Stimulated activated CD4-positive, alpha-beta T cell treated with anti-CD3 and anti-CD28 coated beads, Interleukin-2, amount 100 ng/mL, for 24 hours (primary cell): ENCODE measurements at regions not wholly inside any gene's neighbourhood (a gene's known extent, or its start where the extent isn't known, plus 50 kb on each side); places are given as distances from the start of the nearest gene placed in this dataset.
"Not testable (repeated sequence)": the region's sequence is repeated elsewhere in the genome, so short reads cannot be mapped to it uniquely, and the experiment has no call there.

Source experiments
- DNase-seq, 2 donors: peaks; one replicate each; pipeline ENCODE4 v3.0.0-alpha.2; 2020

DNA sequence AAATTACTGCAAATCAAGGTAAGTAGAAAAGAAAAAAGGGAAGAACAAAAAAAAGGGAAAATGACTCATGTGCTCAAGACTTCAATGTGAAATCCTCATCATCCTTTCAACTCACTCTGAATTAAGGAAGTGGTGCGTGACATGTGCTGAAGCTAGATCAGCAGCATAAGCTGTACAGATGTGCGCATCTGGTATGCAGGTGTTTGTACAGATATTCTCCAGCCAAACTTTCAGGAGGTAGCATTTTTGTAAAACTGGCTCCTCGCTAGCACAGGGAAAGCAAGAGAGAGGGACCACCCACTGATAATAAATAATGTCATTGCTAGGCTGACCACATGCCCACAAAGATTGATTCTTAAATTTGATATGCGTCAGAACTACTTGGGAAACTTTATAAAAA is 253.9 kb upstream of the RGMB start:
- no peak for DNase-seq

DNA sequence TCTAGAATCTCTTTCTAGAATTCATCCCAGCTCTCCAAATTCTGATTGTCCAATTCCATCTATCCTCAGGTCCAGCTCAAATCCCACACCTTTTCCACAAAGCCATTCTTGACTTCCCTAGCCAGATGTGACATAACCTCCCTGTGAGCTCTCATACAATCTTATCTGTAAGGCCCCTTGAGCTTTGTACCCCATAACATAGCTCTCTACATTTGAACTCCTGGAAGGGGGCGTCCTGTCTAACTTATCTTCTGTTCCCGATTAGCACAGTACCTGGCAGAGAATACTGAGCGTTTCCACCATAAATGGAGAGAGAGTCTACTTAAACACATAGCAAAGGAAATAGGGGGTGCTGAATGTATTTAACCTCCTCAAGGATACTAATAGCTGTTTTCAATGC is 251.6 kb upstream of the RGMB start:
- DNase-seq, result no peak

DNA sequence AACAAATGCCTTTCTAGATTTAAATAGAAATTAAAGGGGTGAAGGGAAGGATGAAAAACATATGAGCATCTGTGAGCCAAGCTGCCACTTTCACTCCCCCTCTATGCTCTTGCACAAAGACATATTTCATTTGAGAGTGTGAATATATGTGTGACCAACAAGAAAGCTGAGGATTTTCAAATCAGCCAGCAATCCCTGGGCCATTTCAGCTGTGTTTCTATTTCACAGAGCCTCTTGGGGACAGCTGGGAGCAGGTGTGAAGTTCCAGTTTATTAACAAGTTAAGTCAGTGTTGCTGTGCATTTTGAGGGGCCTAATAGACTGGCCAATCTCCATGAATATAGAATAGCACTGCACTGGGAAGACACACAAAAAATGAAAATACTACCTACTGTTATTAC is 248.7 kb upstream of the RGMB start:
- DNase-seq, result no peak

DNA sequence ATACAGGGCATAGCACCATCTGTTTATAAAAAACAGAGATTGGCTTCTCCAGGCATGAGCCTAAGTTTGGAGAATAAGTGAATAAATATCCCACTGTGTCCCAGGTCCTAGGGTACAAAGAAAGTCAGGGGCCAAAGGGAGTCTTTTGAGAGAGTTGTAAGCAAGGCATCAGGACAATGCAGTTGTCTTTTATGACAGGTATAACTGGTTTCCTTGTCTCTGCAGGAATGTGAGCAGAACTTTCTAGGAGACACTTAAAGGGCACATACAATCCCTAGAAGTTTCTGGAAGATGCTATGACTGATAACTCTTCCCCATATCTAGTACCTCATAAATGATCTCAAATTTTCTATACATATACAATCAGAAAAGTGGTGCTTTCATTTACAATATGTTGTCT is 245.6 kb upstream of the RGMB start:
- no peak for DNase-seq

DNA sequence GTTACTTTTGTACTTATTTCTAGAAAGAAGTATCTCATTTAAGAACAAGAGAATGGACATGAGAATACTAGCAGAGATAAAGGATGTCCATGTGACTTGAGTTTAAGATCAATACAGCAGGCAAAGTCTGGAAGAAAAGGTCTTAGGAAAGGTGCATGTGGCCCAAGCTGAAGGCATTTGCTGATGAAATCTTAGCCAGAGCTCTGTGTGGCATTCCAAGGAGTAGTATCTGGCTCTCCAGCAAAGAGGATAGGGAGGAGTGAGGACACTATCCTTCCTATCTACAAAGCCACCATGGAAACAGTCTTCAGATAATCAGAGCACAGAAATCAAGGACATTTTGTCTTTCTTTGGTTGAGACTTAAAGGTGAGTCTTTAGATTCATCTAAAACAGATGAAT is 244.1 kb upstream of the RGMB start:
- DNase-seq, result no peak

DNA sequence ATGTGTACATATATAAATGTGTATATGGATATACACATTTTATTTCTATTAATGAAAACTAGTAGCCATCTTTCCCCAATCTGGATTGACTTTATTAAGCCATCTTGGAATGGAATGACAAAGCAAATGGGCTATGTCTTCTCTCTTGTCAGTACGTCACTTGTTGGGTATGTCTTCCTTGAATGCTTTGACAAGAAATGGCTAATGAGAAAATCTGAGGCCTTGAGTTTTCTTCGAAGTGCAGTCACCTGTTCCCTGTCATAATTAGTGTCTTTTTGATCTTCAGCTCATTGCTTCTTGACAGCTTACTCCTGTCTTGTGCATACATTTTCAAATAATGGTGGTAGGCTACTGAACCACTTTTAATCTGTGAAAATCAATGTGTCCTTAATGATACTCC is 243.2 kb upstream of the RGMB start:
- DNase-seq, result no peak

DNA sequence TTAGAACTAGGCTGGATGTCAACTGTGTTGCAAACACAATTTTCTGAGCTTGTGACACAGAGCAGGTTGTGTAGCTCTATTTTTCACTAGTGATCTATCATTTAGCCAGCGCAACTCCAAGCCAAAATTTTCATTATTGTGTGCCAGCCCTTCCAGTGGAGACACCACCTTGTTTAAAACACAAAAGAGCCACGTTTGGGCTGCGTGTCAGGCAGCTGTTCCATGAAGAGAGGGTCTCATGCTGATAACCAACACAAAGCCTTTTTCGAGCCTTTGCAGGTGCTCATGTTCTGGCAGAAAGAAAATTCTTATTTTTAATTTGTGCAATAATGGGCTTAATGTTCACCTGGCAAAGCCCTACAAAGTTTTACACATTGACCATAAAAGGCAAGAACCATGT is 237.6 kb upstream of the RGMB start:
- no peak for DNase-seq

DNA sequence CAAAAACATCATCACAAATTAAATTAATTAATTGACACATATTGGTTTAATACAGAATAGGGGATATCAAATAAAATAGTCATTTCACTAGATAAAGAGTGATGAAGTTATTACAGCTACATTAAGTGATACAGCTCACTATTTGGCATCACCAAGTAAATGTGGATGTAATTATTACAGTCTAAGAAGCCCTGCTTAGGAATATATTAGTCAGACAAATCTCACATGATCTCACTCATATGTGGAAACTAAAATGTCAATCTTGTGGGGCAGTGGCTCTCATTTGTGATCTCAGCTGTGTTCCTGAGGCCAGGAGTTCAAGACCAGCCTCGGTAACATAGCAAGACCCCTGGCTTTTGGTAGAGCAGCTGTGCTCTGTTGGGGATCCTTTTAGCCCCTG is 233.4 kb upstream of the RGMB start:
- no peak for DNase-seq

DNA sequence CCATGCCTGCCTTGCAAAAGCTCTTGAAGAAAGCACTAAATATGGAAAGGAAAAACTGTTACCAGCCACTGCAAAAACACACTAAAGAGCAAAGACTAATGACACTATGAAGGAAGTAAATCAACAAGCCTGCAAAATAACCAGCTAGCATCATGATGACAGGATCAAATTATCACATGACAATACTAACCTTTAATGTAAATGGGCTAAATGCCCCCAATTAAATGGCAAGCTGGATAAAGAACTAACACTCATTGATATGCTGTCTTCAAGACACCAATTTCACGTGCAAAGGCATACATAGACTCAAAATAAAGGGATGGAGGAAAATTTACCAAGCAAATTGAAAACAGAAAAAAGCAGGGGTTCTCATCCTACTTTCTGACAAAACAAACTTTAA is 231.8 kb upstream of the RGMB start:
- no peak for DNase-seq

DNA sequence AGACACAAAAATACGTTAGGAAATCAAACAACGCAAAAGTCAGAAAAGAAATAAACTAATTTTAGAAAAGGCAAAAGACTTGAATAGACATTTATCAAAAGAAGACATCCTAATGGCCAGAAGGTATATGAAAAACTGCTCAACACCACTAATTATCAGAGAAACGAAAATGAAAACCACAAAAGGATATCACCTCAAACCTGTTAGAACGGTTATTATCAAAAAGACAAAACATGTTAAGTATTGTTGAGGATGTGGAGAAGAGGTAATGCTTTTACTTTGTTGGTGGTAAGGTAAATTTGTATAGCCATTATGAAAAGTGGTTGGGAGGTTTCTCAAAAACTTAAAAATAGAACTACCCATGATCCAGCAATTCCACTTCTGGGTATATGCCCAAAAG is 230.0 kb upstream of the RGMB start:
- no peak for DNase-seq

DNA sequence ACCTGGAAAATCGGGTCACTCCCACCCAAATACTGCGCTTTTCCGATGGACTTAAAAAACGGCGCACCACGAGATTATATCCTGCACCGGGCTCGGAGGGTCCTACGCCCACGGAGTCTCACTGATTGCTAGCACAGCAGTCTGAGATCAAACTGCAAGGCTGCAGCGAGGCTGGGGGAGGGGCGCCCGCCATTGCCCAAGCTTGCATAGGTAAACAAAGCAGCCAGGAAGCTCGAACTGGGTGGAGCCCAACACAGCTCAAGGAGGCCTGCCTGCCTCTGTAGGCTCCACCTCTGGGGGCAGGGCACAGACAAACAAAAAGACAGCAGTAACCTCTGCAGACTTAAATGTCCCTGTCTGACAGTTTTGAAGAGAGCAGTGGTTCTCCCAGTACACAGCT is 226.5 kb upstream of the RGMB start:
- not testable (repeated sequence) for DNase-seq

DNA sequence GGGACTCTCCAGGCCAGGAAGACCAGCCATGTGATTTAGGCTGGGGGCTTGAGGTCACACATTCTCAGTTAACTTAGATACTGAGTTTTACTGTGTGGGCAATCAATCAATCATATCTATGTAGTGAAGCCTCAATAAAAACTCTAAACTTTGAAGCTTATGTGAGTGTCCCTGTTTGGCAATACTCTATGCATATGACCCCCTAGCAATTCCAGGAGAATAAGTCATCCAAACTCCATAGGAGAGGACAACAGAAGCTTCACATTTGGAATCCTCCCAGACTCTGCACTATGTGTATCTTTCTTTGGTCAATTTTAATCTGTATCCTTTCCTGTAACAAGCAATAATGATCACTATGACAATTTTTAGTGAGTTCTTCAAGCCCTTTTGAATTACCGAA is 216.8 kb upstream of the RGMB start:
- DNase-seq, result no peak

DNA sequence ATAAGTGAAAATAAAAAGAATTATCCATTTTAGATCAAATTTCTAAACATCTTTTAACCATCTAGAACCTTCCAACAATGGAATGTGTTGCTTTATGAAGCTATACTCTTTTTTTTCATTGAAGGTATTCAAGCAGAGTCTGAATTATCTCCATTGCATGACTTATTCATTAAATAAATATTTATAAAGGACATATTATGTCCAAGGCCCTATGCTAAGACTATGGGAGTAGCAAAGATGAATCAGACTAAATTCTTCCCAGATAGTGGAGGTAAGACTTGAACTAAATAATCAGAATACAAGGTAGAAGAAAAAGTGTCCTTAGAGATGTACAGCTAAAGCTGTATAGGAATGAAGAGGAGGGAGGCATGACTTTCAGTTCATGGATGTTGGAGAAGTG is 215.5 kb upstream of the RGMB start:
- no peak for DNase-seq

DNA sequence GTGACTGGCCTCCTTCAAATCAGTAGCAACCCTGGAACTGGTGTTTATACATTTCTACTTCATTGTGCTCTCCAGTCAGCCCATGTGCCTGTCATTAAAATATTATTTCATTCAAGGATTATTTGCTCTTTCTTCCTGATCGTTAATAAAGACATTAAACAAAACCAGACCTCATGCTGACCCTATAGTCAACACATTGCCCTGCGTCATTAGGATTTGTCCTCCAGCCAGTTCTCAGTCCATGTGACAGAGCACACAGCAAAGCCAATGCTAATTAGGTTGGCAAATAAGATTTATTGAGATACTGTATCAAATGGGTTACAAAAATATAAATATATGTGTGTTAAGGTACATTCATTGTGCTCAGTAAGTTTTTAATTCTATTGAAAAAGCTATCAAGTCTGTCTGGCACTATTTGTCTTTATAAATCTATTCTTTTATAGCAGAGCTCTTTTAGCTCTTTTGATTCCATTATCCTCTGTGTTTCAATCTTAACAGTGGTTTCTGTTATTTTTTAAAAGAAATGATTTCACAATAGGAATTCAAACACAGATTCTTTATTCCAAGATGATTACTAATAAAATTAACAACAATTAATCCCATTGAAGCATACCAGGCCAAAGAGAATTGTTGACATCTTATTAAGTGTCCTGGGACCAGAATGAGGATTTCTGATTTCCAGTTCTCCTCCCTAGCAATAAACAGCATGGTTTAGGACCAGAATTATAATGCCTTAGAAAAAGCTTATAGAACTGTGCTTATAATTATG is 209.4 kb upstream of the RGMB start:
- no peak for DNase-seq

DNA sequence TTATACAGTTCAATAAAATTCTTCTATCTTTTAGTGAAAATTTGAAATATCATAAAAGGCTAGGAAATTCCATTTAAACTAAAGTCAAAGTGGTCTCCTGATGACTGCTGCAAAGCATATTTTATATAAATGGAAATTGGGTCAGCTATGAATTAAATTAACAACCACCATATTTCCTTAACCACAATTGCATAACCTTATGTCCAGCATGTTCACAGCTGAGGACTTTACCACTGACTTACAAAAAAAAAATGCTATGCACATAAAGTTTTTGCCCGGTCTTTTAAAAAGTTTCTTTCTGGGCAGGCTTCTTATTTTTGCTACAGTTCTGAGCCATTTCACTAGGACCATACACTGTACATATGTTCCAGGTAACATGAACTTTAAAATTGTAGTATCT is 208.6 kb upstream of the RGMB start:
- DNase-seq, result no peak

DNA sequence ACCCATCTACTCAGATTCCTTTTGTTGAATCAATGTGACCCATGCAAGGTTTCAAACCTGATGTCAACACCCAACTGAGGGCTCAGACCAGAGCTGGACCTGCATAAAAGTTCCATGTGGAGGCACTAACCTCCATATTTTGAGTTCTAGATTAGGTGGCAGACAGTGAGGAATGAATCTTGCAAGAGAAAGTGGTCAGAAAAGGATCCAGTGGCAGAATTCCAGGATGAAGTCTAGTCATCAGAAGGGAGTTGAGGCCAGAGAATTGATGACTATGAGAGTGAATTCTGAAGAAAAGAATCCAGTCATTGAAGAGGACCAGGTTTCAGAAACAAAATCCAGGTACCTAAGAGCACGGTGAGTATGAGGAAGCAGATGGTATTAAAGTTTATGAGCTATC is 205.1 kb upstream of the RGMB start:
- DNase-seq, result no peak

DNA sequence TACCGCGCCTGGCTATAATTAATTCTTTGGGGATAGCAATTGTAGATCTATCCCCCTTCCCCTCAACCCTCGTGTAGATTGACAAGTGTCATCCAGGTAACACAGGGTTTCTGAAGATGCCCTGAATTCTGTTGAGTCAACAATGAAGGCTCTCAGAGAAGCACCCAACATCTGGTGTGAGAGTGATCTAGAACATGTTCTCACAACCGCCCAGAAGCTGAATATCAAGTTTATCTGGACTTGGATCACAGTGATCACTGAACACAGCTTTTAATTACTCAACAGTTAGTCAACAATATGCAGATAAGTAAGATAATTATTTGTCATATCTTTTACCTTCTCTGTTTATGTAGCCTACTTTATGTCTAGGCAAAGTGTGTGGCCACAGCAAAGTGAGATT is 204.2 kb upstream of the RGMB start:
- DNase-seq, result no peak

DNA sequence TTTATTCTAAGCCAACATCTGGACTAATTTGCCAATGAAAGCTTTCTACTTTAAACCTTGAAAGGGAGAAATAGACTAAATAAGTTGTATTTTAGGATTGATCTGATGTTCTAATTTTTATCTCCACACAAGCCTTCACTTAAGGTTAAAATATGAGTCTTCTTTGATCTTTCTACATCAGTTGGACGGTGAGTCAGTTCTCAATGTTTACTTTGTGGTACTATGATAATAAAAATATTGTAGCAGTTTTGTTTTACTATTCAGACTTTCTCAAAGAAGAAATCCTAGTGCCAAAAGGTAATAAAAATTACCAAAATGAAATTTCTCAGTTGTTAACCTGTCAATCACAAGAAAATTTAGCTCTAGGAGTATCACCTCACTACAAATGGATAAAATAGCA is 203.5 kb upstream of the RGMB start:
- DNase-seq, result no peak

DNA sequence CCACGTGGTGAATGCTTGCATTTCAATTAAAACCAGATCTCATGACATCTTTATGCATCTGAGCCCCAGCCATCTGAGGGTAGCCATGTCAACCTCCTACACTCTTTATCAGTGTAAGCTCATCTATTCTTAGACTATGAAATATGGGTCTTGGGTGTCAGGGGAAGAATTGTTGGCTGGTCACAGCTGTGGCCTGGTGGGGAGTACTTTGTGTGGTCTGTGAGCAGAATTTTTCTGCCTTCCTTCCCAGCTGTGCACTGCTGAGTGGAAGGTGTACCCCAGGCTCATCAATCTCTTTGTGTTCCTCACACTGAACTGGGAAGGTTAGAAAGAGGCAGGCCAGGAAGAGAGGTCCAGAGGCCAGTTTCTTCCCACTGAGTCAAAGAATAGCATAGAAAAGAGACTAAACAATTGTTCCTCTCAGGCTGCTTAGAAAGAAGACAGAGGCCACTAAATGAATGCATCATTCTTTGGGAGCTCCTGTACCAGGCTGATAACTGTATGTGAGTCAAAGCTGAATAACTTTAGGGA is 202.7 kb upstream of the RGMB start:
- no peak for DNase-seq

DNA sequence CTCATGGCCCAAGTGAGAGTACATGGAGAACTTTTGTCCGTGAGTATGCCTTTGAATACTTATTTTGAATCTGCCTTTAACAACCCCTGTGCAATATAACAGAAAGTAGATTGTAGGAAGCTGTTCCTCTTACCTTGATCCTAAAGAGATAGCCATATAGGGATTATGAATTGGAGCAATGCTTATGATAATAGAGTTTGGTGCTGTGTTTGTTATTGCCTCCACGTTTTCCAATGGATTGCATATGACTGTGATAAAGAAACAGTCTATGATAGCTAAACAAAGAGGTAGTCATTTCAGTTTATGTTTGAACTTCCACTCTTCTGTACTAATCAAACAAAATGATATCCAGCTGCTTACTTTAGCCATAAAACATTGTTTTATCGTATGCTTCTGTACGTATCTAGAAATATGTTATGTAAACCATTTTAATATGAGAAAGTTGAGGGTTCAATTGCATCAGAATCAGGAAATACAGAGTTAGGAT is 199.6 kb upstream of the RGMB start:
- DNase-seq, result no peak

DNA sequence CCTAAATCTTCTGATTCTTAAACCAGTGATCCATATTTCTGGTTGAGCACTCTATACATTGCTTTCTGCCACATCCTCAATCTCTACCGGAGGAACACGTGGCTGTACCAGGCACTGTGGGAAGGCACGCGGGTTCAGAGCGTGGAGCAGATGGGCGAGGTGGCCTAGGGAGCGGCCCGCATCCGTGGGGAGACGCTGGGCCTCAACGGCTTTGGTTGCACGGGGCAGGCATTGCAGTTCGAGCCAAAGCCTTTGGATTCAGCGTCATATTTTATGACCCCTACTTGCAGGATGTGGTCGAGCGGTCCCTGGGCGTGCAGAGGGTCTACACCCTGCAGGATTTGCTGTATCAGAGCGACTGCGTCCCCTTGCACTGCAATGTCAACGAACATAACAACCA is 197.2 kb upstream of the RGMB start:
- no peak for DNase-seq

DNA sequence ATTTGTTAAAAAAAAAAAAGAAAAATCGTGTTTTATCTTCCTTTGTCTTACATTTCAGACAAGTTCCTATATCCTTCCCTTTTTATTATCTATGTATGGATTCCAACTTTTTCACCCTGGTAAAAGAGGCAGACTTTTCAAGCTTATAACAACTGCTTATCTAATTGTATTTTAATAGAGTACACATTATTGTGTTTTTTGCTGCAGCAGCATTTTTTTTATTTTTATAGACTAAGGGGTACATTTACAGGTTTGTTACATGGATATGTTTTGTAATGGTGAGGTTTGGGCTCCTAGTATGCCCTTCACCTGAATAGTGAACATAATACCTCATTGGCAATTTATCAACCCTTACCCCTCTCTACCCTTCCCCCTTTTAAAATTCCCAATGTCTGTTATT is 195.0 kb upstream of the RGMB start:
- no peak for DNase-seq

DNA sequence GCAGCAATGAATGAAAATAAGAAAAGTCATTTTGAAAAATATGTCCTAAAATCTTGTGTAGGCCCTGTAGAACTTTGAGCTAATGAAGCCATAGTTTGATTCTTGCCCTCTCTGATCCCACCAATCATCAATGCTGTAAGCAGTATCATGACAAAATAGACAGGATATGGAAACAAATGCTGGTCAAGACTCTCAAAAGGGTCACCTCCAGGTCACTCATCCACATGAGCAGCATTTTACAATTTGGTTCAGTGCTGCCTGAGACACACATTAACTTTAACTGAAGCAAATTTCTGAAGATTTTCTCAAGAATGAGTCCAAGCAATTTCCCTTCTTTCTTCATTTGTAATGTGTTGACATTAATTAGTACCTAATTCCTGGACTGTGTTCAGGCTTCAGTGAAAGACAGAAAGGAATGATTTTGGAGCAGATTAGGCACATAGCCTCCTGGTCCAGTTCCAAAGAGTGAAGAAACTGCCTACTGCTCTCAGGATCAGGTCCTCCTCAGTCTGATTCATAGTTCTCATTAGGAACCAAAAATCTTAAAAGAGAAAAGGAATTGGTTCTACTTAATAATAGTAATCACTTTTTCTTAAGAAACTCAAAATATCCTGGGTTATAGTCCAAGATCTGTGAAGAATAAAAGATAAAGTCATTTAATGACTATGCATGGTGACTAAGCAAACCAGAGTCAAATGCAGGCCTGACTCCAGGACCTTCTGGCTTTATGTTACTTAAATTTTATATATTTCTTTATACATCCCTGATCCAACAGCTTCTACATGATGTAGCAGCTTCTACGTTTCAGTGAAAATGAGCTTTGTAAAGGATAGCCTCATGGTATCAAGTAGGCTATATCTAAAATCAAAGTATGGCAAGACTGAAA is 192.1 kb upstream of the RGMB start:
- no peak for DNase-seq

DNA sequence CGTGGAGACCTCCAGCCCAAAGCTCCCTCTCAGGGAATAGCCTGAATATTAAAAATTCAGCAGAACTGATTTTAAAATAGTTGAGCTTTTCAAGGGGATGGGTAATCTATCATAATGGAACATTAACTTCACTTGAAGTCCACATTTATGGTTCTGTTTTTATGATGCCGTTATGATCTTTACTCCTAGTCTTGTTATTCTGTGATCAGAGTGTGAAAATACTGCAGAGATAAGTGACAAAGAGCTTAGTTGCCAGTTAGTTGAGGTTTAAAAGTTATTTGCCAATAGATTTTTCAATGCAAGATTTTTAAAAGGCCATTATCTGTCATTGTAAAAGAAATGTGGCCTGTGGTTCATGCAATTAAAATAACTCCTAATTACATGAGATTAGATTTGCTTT is 189.9 kb upstream of the RGMB start:
- DNase-seq, result no peak
